ENCODE measurements at regions not wholly inside any gene's neighbourhood (a gene's known extent, or its start where the extent isn't known, plus 50 kb on each side); places are given as distances from the start of the nearest gene placed in this dataset.
A peak's percentile ranks its signal among the peaks of the same experiment; 100 is the strongest.

GRCh38 chr2:70029814-70030409 lies 57.4 kb upstream of the PCBP1 start:
- TF ChIP-seq, protein P1, sequence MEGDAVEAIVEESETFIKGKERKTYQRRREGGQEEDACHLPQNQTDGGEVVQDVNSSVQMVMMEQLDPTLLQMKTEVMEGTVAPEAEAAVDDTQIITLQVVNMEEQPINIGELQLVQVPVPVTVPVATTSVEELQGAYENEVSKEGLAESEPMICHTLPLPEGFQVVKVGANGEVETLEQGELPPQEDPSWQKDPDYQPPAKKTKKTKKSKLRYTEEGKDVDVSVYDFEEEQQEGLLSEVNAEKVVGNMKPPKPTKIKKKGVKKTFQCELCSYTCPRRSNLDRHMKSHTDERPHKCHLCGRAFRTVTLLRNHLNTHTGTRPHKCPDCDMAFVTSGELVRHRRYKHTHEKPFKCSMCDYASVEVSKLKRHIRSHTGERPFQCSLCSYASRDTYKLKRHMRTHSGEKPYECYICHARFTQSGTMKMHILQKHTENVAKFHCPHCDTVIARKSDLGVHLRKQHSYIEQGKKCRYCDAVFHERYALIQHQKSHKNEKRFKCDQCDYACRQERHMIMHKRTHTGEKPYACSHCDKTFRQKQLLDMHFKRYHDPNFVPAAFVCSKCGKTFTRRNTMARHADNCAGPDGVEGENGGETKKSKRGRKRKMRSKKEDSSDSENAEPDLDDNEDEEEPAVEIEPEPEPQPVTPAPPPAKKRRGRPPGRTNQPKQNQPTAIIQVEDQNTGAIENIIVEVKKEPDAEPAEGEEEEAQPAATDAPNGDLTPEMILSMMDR (conservative IDR thresholded peaks at IDR 0.05) = no peak
- Histone ChIP-seq H3K4me3 (ENCODE audit: low read length) (peak overlapping the region; percentile 4), H3K4me1 (ENCODE audit: control insufficient read depth, insufficient read depth, low read length) (peaks cover 8% of the 10 kb centered on the region), H3K9me3 (ENCODE audit: control insufficient read depth, low read length) (no peaks in the 10 kb centered on the region), H3K27ac (ENCODE audit: low read depth, low read length) (peak overlapping the region; percentile 40), H3K9ac (ENCODE audit: extremely low read depth, low read length, poor library complexity, severe bottlenecking) (no peak overlapping the region), H3K27me3 (ENCODE audit: control insufficient read depth, insufficient read depth, low read length, poor library complexity, severe bottlenecking) (no peaks in the 10 kb centered on the region), H3K36me3 (ENCODE audit: control insufficient read depth, insufficient read depth, low read length) (no peaks in the 10 kb centered on the region)
- no peaks in the 10 kb centered on the region for H3K9me3 Mint-ChIP-seq
- peak; percentile 84 for DNase-seq
- 43 to 58% methylated on average over 2 to 3 of the region's 3 CpGs for WGBS, 2 experiments (ENCODE audit: insufficient coverage in 1 of 2, insufficient read length in 1 of 2)
- H3K36me3 Mint-ChIP-seq (ENCODE audit: low read depth) = peaks cover 10% of the 10 kb centered on the region
- H3K4me1 Mint-ChIP-seq = peaks cover 39% of the 10 kb centered on the region
- H3K27ac Mint-ChIP-seq = peak overlapping the region; percentile 95
- H3K27me3 Mint-ChIP-seq (ENCODE audit: insufficient read depth) = no peaks in the 10 kb centered on the region
- no peak overlapping the region for H3K4me3 Mint-ChIP-seq

DNA sequence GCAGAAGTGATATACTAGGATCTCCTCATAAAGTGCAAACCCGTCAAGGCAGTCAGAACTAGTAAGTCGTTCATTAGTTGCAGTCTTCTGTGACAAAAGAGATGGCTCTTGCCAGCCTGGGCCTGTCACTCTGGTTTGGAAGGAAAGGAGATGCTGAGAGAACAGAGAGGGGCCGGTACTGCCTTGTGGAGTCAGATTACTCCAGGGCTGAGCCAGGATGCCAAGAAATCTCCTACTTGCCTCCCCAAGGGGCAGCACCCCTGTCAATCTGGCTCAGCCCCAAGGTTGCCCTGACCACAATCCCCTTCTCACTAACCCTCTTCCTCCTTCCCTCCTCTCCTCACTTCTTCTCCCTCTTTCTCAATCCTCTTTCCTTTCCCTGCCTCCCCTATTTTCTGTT lies 62.9 kb upstream of the ASPRV1 start:
- Mint-ChIP-seq H3K9me3 (peaks cover 7% of the 10 kb centered on the region), H3K4me1 (peaks cover 3% of the 10 kb centered on the region), H3K36me3 (ENCODE audit: low read depth) (peaks cover 21% of the 10 kb centered on the region), H3K27me3 (ENCODE audit: insufficient read depth) (no peaks in the 10 kb centered on the region), H3K4me3 (no peak overlapping the region), H3K27ac (no peak overlapping the region)
- H3K36me3 ChIP-seq (ENCODE audit: control insufficient read depth, insufficient read depth, low read length) = no peaks in the 10 kb centered on the region
- H3K9me3 ChIP-seq (ENCODE audit: control insufficient read depth, low read length) = no peaks in the 10 kb centered on the region
- no peak for DNase-seq
- no peak overlapping the region for H3K4me3 ChIP-seq (ENCODE audit: low read length)
- no peaks in the 10 kb centered on the region for H3K4me1 ChIP-seq (ENCODE audit: control insufficient read depth, insufficient read depth, low read length)
- 73 to 84% methylated on average over 2 to 3 of the region's 3 CpGs for WGBS, 2 experiments (ENCODE audit: insufficient coverage in 1 of 2, insufficient read length in 1 of 2)
- TF ChIP-seq, protein P1 (conservative IDR thresholded peaks at IDR 0.05) = no peak
- H3K27ac ChIP-seq (ENCODE audit: low read depth, low read length) = no peak overlapping the region
- H3K27me3 ChIP-seq (ENCODE audit: control insufficient read depth, insufficient read depth, low read length, poor library complexity, severe bottlenecking) = no peaks in the 10 kb centered on the region
- H3K9ac ChIP-seq (ENCODE audit: extremely low read depth, low read length, poor library complexity, severe bottlenecking) = no peak overlapping the region

- no peaks in the 10 kb centered on the region for H3K27me3 Mint-ChIP-seq (ENCODE audit: insufficient read depth)
- TF ChIP-seq, protein P1 (conservative IDR thresholded peaks at IDR 0.05) = no peak
- peaks cover 5% of the 10 kb centered on the region for H3K4me1 Mint-ChIP-seq
- H3K9me3 Mint-ChIP-seq = peaks cover 25% of the 10 kb centered on the region
- no peak overlapping the region for H3K9ac ChIP-seq (ENCODE audit: extremely low read depth, low read length, poor library complexity, severe bottlenecking)
- no peaks in the 10 kb centered on the region for H3K4me1 ChIP-seq (ENCODE audit: control insufficient read depth, insufficient read depth, low read length)
- no peak overlapping the region for H3K27ac Mint-ChIP-seq
- H3K36me3 ChIP-seq (ENCODE audit: control insufficient read depth, insufficient read depth, low read length) = no peaks in the 10 kb centered on the region
- H3K4me3 ChIP-seq (ENCODE audit: low read length) = no peak overlapping the region
- H3K4me3 Mint-ChIP-seq = no peak overlapping the region
- WGBS, 2 experiments (ENCODE audit: insufficient coverage in 1 of 2, insufficient read length in 1 of 2) = 89 to 100% methylated on average over 1 to 2 of the region's 2 CpGs
- H3K27ac ChIP-seq (ENCODE audit: low read depth, low read length) = no peak overlapping the region
- peaks cover 9% of the 10 kb centered on the region for H3K9me3 ChIP-seq (ENCODE audit: control insufficient read depth, low read length)
- no peak for DNase-seq
- H3K36me3 Mint-ChIP-seq (ENCODE audit: low read depth) = peaks cover 37% of the 10 kb centered on the region
- no peaks in the 10 kb centered on the region for H3K27me3 ChIP-seq (ENCODE audit: control insufficient read depth, insufficient read depth, low read length, poor library complexity, severe bottlenecking)
Observed at GRCh38 chr2:70019096-70019495, 57.7 kb upstream of the ASPRV1 start.
